HEK293 (cell line): ENCODE measurements at regions not wholly inside any gene's neighbourhood (a gene's known extent, or its start where the extent isn't known, plus 50 kb on each side); places are given as distances from the start of the nearest gene placed in this dataset.

ENCODE experiments used
- BCL11A ChIP-seq: fragments of 450-650 bp; formaldehyde crosslinking; IDR thresholded peaks from 2 replicates; pipeline ENCODE4 v1.5.1; 2016; ENCODE audit warnings: low read depth, missing biosample characterization, missing genetic modification characterization
- GLI4 ChIP-seq: fragments of 450-650 bp; formaldehyde crosslinking; IDR thresholded peaks from 2 replicates; pipeline ENCODE4 v1.5.1; 2016; ENCODE audit warnings: missing biosample characterization, missing genetic modification characterization
- HOXC10 ChIP-seq: sonication (generic); formaldehyde crosslinking; IDR thresholded peaks from 2 replicates; pipeline ENCODE4 v1.8.1; 2023; ENCODE audit warnings: mild to moderate bottlenecking, missing genetic modification reagents
- IKZF3 ChIP-seq: fragments of 450-650 bp; IDR thresholded peaks from 2 replicates; pipeline ENCODE4 v1.5.0; 2018; ENCODE audit warnings: missing biosample characterization, mild to moderate bottlenecking, missing genetic modification characterization, moderate library complexity
- KLF10 ChIP-seq: fragments of 450-650 bp; IDR thresholded peaks from 2 replicates; pipeline ENCODE4 v1.5.1; 2018; ENCODE audit warnings: missing biosample characterization, mild to moderate bottlenecking, missing genetic modification characterization
- OSR2 ChIP-seq: fragments of 450-650 bp; formaldehyde crosslinking; IDR thresholded peaks from 2 replicates; pipeline ENCODE4 v1.5.1; 2016; ENCODE audit warnings: missing biosample characterization, missing genetic modification characterization
- SCRT2 ChIP-seq: fragments of 450-650 bp; formaldehyde crosslinking; IDR thresholded peaks from 2 replicates; pipeline ENCODE4 v1.5.1; 2016; ENCODE audit warnings: missing biosample characterization, missing genetic modification characterization
- ZEB2 ChIP-seq: fragments of 450-650 bp; formaldehyde crosslinking; IDR thresholded peaks from 2 replicates; pipeline ENCODE4 v1.5.1; 2016; ENCODE audit warnings: missing biosample characterization, missing genetic modification characterization
- ZFP69B ChIP-seq: fragments of 450-650 bp; formaldehyde crosslinking; IDR thresholded peaks from 2 replicates; pipeline ENCODE4 v1.5.1; 2016; ENCODE audit warnings: missing biosample characterization, missing genetic modification characterization
- ZIC2 ChIP-seq: fragments of 450-650 bp; formaldehyde crosslinking; IDR thresholded peaks from 2 replicates; pipeline ENCODE4 v1.5.1; 2016; ENCODE audit warnings: missing biosample characterization, missing genetic modification characterization
- ZNF132 ChIP-seq: fragments of 450-650 bp; formaldehyde crosslinking; IDR thresholded peaks from 2 replicates; pipeline ENCODE4 v1.5.1; 2017; ENCODE audit warnings: missing biosample characterization, missing genetic modification characterization, borderline replicate concordance
- ZNF155 ChIP-seq: fragments of 450-650 bp; formaldehyde crosslinking; IDR thresholded peaks from 2 replicates; pipeline ENCODE4 v1.5.1; 2016; ENCODE audit warnings: missing biosample characterization, missing genetic modification characterization
- ZNF223 ChIP-seq: fragments of 450-650 bp; formaldehyde crosslinking; IDR thresholded peaks from 2 replicates; pipeline ENCODE4 v1.5.1; 2016; ENCODE audit warnings: missing biosample characterization, missing genetic modification characterization
- ZNF311 ChIP-seq: fragments of 450-650 bp; formaldehyde crosslinking; IDR thresholded peaks from 2 replicates; pipeline ENCODE4 v1.5.1; 2017; ENCODE audit warnings: missing biosample characterization, missing genetic modification characterization, borderline replicate concordance
- ZNF324 ChIP-seq: fragments of 450-650 bp; formaldehyde crosslinking; IDR thresholded peaks from 2 replicates; pipeline ENCODE4 v1.5.1; 2016; ENCODE audit warnings: missing biosample characterization, missing genetic modification characterization
- ZNF394 ChIP-seq: fragments of 450-650 bp; formaldehyde crosslinking; IDR thresholded peaks from 2 replicates; pipeline ENCODE4 v1.5.1; 2016; ENCODE audit warnings: missing biosample characterization, missing genetic modification characterization, mild to moderate bottlenecking, moderate library complexity, borderline replicate concordance
- ZNF404 ChIP-seq: fragments of 450-650 bp; formaldehyde crosslinking; IDR thresholded peaks from 2 replicates; pipeline ENCODE4 v1.5.1; 2017; ENCODE audit warnings: missing biosample characterization, missing genetic modification characterization
- ZNF423 ChIP-seq: fragments of 450-650 bp; formaldehyde crosslinking; IDR thresholded peaks from 2 replicates; pipeline ENCODE4 v1.5.1; 2016; ENCODE audit warnings: missing biosample characterization, missing genetic modification characterization
- ZNF473 ChIP-seq: fragments of 450-650 bp; formaldehyde crosslinking; IDR thresholded peaks from 2 replicates; pipeline ENCODE4 v1.5.1; 2017; ENCODE audit warnings: missing biosample characterization, missing genetic modification characterization
- ZNF529 ChIP-seq: fragments of 450-650 bp; formaldehyde crosslinking; IDR thresholded peaks from 2 replicates; pipeline ENCODE4 v1.5.1; 2017; ENCODE audit warnings: missing genetic modification characterization, missing biosample characterization; ENCODE audit not compliant: insufficient replicate concordance
- ZNF549 ChIP-seq: fragments of 450-650 bp; IDR thresholded peaks from 2 replicates; pipeline ENCODE4 v1.5.1; 2018; ENCODE audit warnings: missing biosample characterization, missing genetic modification characterization, mild to moderate bottlenecking, inconsistent platforms, moderate library complexity
- ZNF558 ChIP-seq: fragments of 450-650 bp; formaldehyde crosslinking; IDR thresholded peaks from 2 replicates; pipeline ENCODE4 v1.5.1; 2016; ENCODE audit warnings: missing biosample characterization, missing genetic modification characterization
- ZNF596 ChIP-seq: fragments of 450-650 bp; IDR thresholded peaks from 2 replicates; pipeline ENCODE4 v1.5.0; 2018; ENCODE audit warnings: missing biosample characterization, mild to moderate bottlenecking, missing genetic modification characterization, moderate library complexity
- ZNF600 ChIP-seq: fragments of 450-650 bp; formaldehyde crosslinking; IDR thresholded peaks from 2 replicates; pipeline ENCODE4 v1.5.1; 2016; ENCODE audit warnings: missing biosample characterization, missing genetic modification characterization
- ZNF792 ChIP-seq: fragments of 450-650 bp; formaldehyde crosslinking; IDR thresholded peaks from 2 replicates; pipeline ENCODE4 v1.5.1; 2016; ENCODE audit warnings: missing biosample characterization, missing genetic modification characterization
- ZSCAN30 ChIP-seq: fragments of 450-650 bp; IDR thresholded peaks from 2 replicates; pipeline ENCODE4 v1.5.1; 2018; ENCODE audit warnings: missing biosample characterization, mild to moderate bottlenecking, missing genetic modification characterization, moderate library complexity
- TF ChIP-seq, protein P1 (sequence below): IDR thresholded peaks from 2 replicates; pipeline ENCODE4 v1.6.1; 2011; ENCODE audit warnings: mild to moderate bottlenecking, low read depth, low read length, borderline replicate concordance
- TF ChIP-seq, protein P2 (sequence below): fragments of 450-650 bp; formaldehyde crosslinking; IDR thresholded peaks from 2 replicates; pipeline ENCODE4 v1.5.1; 2016; ENCODE audit warnings: missing biosample characterization, missing genetic modification characterization
- TF ChIP-seq, protein P3 (sequence below): fragments of 450-650 bp; formaldehyde crosslinking; IDR thresholded peaks from 2 replicates; pipeline ENCODE4 v1.5.1; 2016; ENCODE audit warnings: missing biosample characterization, missing genetic modification characterization, borderline replicate concordance

DNA sequence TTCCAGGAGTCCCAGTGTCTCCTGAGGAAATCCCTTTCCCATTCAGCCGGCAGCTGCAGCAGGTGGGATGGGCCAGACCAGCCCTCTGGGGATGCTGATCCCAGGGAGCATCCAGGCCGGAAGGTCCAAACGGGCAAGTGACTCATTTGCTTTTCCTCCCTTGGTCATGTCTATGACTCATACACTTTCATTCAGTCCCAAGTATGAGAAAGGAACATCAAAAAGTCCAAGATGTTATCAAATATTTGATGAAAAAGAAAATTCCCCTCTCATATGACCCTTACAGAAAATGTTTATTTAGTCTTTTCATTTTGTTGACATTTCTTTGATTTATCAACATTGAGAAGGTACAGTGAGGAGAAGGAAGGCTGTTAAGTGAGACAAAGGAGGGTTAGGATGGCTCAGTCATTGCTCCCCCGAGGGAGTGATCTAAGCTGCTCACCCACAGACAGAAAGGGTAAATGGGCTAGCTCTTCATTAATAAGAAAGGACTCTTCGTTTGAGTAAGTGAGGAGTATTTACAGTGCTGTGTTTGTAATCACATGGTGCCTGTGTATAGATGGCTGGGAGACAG is 117.6 kb upstream of the ANKRD55 start (continued):
- TF ChIP-seq, protein P1, sequence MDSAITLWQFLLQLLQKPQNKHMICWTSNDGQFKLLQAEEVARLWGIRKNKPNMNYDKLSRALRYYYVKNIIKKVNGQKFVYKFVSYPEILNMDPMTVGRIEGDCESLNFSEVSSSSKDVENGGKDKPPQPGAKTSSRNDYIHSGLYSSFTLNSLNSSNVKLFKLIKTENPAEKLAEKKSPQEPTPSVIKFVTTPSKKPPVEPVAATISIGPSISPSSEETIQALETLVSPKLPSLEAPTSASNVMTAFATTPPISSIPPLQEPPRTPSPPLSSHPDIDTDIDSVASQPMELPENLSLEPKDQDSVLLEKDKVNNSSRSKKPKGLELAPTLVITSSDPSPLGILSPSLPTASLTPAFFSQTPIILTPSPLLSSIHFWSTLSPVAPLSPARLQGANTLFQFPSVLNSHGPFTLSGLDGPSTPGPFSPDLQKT: no peak
- TF ChIP-seq, protein P2, sequence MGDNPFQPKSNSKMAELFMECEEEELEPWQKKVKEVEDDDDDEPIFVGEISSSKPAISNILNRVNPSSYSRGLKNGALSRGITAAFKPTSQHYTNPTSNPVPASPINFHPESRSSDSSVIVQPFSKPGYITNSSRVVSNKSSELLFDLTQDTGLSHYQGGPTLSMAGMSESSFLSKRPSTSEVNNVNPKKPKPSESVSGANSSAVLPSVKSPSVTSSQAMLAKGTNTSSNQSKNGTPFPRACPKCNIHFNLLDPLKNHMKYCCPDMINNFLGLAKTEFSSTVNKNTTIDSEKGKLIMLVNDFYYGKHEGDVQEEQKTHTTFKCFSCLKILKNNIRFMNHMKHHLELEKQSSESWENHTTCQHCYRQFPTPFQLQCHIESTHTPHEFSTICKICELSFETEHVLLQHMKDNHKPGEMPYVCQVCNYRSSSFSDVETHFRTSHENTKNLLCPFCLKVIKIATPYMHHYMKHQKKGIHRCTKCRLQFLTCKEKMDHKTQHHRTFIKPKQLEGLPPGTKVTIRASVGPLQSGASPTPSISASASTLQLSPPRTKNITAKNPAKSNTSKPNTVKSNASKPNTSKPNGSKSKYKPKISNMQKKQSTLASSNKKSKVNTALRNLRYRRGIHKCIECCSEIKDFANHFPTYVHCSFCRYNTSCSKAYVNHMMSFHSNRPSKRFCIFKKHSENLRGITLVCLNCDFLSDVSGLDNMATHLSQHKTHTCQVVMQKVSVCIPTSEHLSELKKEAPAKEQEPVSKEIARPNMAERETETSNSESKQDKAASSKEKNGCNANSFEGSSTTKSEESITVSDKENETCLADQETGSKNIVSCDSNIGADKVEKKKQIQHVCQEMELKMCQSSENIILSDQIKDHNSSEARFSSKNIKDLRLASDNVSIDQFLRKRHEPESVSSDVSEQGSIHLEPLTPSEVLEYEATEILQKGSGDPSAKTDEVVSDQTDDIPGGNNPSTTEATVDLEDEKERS (tag by site-specific recombination): no peak
- no peak for TF ChIP-seq ZNF311 (tag by site-specific recombination)
- TF ChIP-seq ZNF324 (tag by site-specific recombination): peak; percentile 32; the same call in 1 of the 2 replicates
- TF ChIP-seq ZNF394 (tag by site-specific recombination): peak; percentile 72; the same call in 1 of the 2 replicates
- TF ChIP-seq ZNF549 (tag by site-specific recombination): no peak
- 0 out of 2 replicates have a peak, but pooled peaks have one; percentile 42 for TF ChIP-seq ZEB2 (tag by site-specific recombination)
- TF ChIP-seq ZFP69B: 0 out of 2 replicates have a peak, but pooled peaks have one; percentile 21
- no peak for TF ChIP-seq ZNF473
- TF ChIP-seq GLI4 (tag by site-specific recombination): no peak
- 0 out of 2 replicates have a peak, but pooled peaks have one; percentile 57 for TF ChIP-seq IKZF3 (tag by site-specific recombination)
- TF ChIP-seq ZNF529 (tag by site-specific recombination): no peak
- no peak for TF ChIP-seq HOXC10 (CRISPR knock-in tag)
- TF ChIP-seq ZNF600 (tag by site-specific recombination): peak; percentile 17; the same call in 1 of the 2 replicates
- TF ChIP-seq ZNF223 (tag by site-specific recombination): no peak
- no peak for TF ChIP-seq ZNF423
- TF ChIP-seq ZNF155: no peak
- TF ChIP-seq ZNF132 (tag by site-specific recombination): no peak
- no peak for TF ChIP-seq ZNF404 (tag by site-specific recombination)
- TF ChIP-seq ZSCAN30 (tag by site-specific recombination): no peak
- TF ChIP-seq ZNF596 (tag by site-specific recombination): no peak
- no peak for TF ChIP-seq KLF10 (tag by site-specific recombination)
- TF ChIP-seq BCL11A: no peak
- TF ChIP-seq ZNF792 (tag by site-specific recombination): no peak
- TF ChIP-seq, protein P3, sequence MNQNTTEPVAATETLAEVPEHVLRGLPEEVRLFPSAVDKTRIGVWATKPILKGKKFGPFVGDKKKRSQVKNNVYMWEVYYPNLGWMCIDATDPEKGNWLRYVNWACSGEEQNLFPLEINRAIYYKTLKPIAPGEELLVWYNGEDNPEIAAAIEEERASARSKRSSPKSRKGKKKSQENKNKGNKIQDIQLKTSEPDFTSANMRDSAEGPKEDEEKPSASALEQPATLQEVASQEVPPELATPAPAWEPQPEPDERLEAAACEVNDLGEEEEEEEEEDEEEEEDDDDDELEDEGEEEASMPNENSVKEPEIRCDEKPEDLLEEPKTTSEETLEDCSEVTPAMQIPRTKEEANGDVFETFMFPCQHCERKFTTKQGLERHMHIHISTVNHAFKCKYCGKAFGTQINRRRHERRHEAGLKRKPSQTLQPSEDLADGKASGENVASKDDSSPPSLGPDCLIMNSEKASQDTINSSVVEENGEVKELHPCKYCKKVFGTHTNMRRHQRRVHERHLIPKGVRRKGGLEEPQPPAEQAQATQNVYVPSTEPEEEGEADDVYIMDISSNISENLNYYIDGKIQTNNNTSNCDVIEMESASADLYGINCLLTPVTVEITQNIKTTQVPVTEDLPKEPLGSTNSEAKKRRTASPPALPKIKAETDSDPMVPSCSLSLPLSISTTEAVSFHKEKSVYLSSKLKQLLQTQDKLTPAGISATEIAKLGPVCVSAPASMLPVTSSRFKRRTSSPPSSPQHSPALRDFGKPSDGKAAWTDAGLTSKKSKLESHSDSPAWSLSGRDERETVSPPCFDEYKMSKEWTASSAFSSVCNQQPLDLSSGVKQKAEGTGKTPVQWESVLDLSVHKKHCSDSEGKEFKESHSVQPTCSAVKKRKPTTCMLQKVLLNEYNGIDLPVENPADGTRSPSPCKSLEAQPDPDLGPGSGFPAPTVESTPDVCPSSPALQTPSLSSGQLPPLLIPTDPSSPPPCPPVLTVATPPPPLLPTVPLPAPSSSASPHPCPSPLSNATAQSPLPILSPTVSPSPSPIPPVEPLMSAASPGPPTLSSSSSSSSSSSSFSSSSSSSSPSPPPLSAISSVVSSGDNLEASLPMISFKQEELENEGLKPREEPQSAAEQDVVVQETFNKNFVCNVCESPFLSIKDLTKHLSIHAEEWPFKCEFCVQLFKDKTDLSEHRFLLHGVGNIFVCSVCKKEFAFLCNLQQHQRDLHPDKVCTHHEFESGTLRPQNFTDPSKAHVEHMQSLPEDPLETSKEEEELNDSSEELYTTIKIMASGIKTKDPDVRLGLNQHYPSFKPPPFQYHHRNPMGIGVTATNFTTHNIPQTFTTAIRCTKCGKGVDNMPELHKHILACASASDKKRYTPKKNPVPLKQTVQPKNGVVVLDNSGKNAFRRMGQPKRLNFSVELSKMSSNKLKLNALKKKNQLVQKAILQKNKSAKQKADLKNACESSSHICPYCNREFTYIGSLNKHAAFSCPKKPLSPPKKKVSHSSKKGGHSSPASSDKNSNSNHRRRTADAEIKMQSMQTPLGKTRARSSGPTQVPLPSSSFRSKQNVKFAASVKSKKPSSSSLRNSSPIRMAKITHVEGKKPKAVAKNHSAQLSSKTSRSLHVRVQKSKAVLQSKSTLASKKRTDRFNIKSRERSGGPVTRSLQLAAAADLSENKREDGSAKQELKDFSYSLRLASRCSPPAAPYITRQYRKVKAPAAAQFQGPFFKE (tag by site-specific recombination): no peak
- TF ChIP-seq SCRT2 (tag by site-specific recombination): peak; percentile 71; the same call in 1 of the 2 replicates
- no peak for TF ChIP-seq ZNF558
- TF ChIP-seq ZIC2 (tag by site-specific recombination): no peak
- no peak for TF ChIP-seq OSR2 (tag by site-specific recombination)
